ENCODE measurements at regions not wholly inside any gene's neighbourhood (a gene's known extent, or its start where the extent isn't known, plus 50 kb on each side); places are given as distances from the start of the nearest gene placed in this dataset.
"Not testable (repeated sequence)": the region's sequence is repeated elsewhere in the genome, so short reads cannot be mapped to it uniquely, and the experiment has no call there.

- no peak for DNase-seq (ENCODE audit: low read depth)
Measured at GRCh38 chr10:89952325-89952724, 250.9 kb downstream of the KIF20B start.

- DNase-seq (ENCODE audit: low read depth): no peak
Measured at GRCh38 chr10:89952751-89953150, 251.4 kb downstream of the KIF20B start.

- DNase-seq (ENCODE audit: low read depth): no peak
Measured at GRCh38 chr10:89954061-89954460, 252.7 kb downstream of the KIF20B start.

- no peak for DNase-seq (ENCODE audit: low read depth)
Measured at GRCh38 chr10:89954787-89955566, 253.6 kb downstream of the KIF20B start.

GRCh38 chr10:89959433-89960110, 258.2 kb downstream of the KIF20B start:
- DNase-seq (ENCODE audit: low read depth): no peak

GRCh38 chr10:89963451-89964102, 262.2 kb downstream of the KIF20B start:
- no peak for DNase-seq (ENCODE audit: low read depth)

- DNase-seq (ENCODE audit: low read depth): no peak
Measured at GRCh38 chr10:89966211-89966610, 264.8 kb downstream of the KIF20B start.

- DNase-seq (ENCODE audit: low read depth): peak; percentile 1
Measured at GRCh38 chr10:89973326-89973725, 271.9 kb downstream of the KIF20B start.

GRCh38 chr10:89975071-89975470, 273.7 kb downstream of the KIF20B start:
- no peak for DNase-seq (ENCODE audit: low read depth)

GRCh38 chr10:89975771-89976170, 274.4 kb downstream of the KIF20B start:
- DNase-seq (ENCODE audit: low read depth): no peak

GRCh38 chr10:89978081-89978480, 276.7 kb downstream of the KIF20B start:
- DNase-seq (ENCODE audit: low read depth): no peak

- DNase-seq (ENCODE audit: low read depth): no peak
Measured at GRCh38 chr10:89979726-89980125, 278.3 kb downstream of the KIF20B start.

- DNase-seq (ENCODE audit: low read depth): no peak
Measured at GRCh38 chr10:89980166-89980565, 278.8 kb downstream of the KIF20B start.

GRCh38 chr10:89981891-89982290, 280.5 kb downstream of the KIF20B start:
- no peak for DNase-seq (ENCODE audit: low read depth)

- DNase-seq (ENCODE audit: low read depth): no peak
Measured at GRCh38 chr10:89985446-89985845, 284.1 kb downstream of the KIF20B start.

GRCh38 chr10:89988361-89988760, 287.0 kb downstream of the KIF20B start:
- not testable (repeated sequence) for DNase-seq (ENCODE audit: low read depth)

- no peak for DNase-seq (ENCODE audit: low read depth)
Measured at GRCh38 chr10:89992575-89992974, 291.2 kb downstream of the KIF20B start.

GRCh38 chr10:90007226-90007625, 305.8 kb downstream of the KIF20B start:
- no peak for DNase-seq (ENCODE audit: low read depth)

- not testable (repeated sequence) for DNase-seq (ENCODE audit: low read depth)
Measured at GRCh38 chr10:90011281-90011680, 309.9 kb downstream of the KIF20B start.

- DNase-seq (ENCODE audit: low read depth): no peak
Measured at GRCh38 chr10:90018819-90019218, 317.4 kb downstream of the KIF20B start.

GRCh38 chr10:90020506-90020905, 319.1 kb downstream of the KIF20B start:
- DNase-seq (ENCODE audit: low read depth): no peak

GRCh38 chr10:90023950-90024349, 322.6 kb downstream of the KIF20B start:
- no peak for DNase-seq (ENCODE audit: low read depth)

- DNase-seq (ENCODE audit: low read depth): no peak
Measured at GRCh38 chr10:90028312-90028711, 326.9 kb downstream of the KIF20B start.
